NOMO-1 treated with dmso at 0.1 percent for 144 hours (cell line): ENCODE measurements at regions not wholly inside any gene's neighbourhood (a gene's known extent, or its start where the extent isn't known, plus 50 kb on each side); places are given as distances from the start of the nearest gene placed in this dataset.

Experiments used
- DNase-seq: peaks from one replicate; lab custom pipeline; 2025; ENCODE audit not compliant: unreplicated experiment; lab: John Stamatoyannopoulos, UW

GRCh38 chr19:30909216-30909615, 440.0 kb downstream of the TSHZ3 start:
- no peak for DNase-seq

- no peak for DNase-seq
These were observed 440.9 kb downstream of the TSHZ3 start for GRCh38 chr19:30908262-30908771.

- DNase-seq = no peak
These were observed 442.4 kb downstream of the TSHZ3 start for GRCh38 chr19:30906871-30907270.

GRCh38 chr19:30900051-30900450, 449.2 kb downstream of the TSHZ3 start:
- no peak for DNase-seq

GRCh38 chr19:30898353-30899103, 450.7 kb downstream of the TSHZ3 start:
- no peak for DNase-seq

- DNase-seq = no peak
These were observed 451.7 kb downstream of the TSHZ3 start for GRCh38 chr19:30897553-30897952.

GRCh38 chr19:30897034-30897433, 452.2 kb downstream of the TSHZ3 start:
- no peak for DNase-seq

GRCh38 chr19:30896554-30896953, 452.7 kb downstream of the TSHZ3 start:
- DNase-seq = no peak

- no peak for DNase-seq
These were observed 453.3 kb downstream of the TSHZ3 start for GRCh38 chr19:30895946-30896345.

- no peak for DNase-seq
These were observed 458.2 kb downstream of the TSHZ3 start for GRCh38 chr19:30891051-30891450.

- no peak for DNase-seq
These were observed 459.2 kb downstream of the TSHZ3 start for GRCh38 chr19:30890033-30890432.

GRCh38 chr19:30888937-30889336, 460.3 kb downstream of the TSHZ3 start:
- DNase-seq = no peak

GRCh38 chr19:30887042-30887441, 462.2 kb downstream of the TSHZ3 start:
- no peak for DNase-seq

GRCh38 chr19:30886222-30886621, 463.0 kb downstream of the TSHZ3 start:
- no peak for DNase-seq

GRCh38 chr19:30884146-30884812, 465.0 kb downstream of the TSHZ3 start:
- no peak for DNase-seq

GRCh38 chr19:30883071-30883470, 466.2 kb downstream of the TSHZ3 start:
- no peak for DNase-seq

- no peak for DNase-seq
These were observed 466.7 kb downstream of the TSHZ3 start for GRCh38 chr19:30882411-30883005.

GRCh38 chr19:30881930-30882329, 467.3 kb downstream of the TSHZ3 start:
- DNase-seq = no peak

GRCh38 chr19:30881281-30881680, 468.0 kb downstream of the TSHZ3 start:
- no peak for DNase-seq

- DNase-seq = no peak
These were observed 468.7 kb downstream of the TSHZ3 start for GRCh38 chr19:30880551-30880950.

- no peak for DNase-seq
These were observed 469.1 kb downstream of the TSHZ3 start for GRCh38 chr19:30880151-30880550.

- DNase-seq = no peak
These were observed 469.5 kb downstream of the TSHZ3 start for GRCh38 chr19:30879736-30880135.
